CD4-positive, alpha-beta T cell treated with Interleukin-4 for 1 hour (primary cell): ENCODE measurements at regions not wholly inside any gene's neighbourhood (a gene's known extent, or its start where the extent isn't known, plus 50 kb on each side); places are given as distances from the start of the nearest gene placed in this dataset.
A peak's percentile ranks its signal among the peaks of the same experiment; 100 is the strongest.
"Not testable (repeated sequence)": the region's sequence is repeated elsewhere in the genome, so short reads cannot be mapped to it uniquely, and the experiment has no call there.

ENCODE experiments used
- DNase-seq, 2 donors: peaks; one replicate each; pipeline ENCODE4 v3.0.0-alpha.2; 2020 to 2022

GRCh38 chrX:47776292-47777006 lies 60.3 kb upstream of the ZNF81 start:
- no peak for DNase-seq

- DNase-seq: no peak
Observed at GRCh38 chrX:47772764-47773163, 63.9 kb upstream of the ZNF81 start.

DNA sequence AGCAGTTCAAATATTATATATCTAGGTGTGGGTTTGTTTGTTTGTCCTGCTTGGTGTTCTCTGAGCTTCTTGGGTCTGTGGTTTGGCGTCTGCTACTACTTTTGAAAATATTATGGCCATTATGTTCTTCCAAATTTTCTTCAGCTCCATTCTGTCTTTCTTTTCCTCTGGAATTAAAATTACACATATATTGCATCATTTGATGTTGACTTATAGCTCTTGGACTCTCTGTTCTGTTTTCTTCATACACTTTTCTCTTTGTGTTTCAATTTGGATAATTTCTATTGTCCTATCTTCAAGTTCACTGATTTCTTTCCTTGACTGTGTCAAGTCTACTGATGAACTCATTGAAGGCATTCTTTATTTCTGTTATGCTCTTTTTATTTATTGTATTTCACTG lies 65.2 kb upstream of the ZNF81 start:
- no peak for DNase-seq

GRCh38 chrX:47762826-47763225 lies 73.9 kb upstream of the ZNF81 start:
- not testable (repeated sequence) for DNase-seq

- no peak for DNase-seq
Observed at GRCh38 chrX:47752685-47753084, 84.0 kb upstream of the ZNF81 start.

- peak; percentile 8 to 14 for DNase-seq
Observed at GRCh38 chrX:47751670-47752069, 85.0 kb upstream of the ZNF81 start.

DNA sequence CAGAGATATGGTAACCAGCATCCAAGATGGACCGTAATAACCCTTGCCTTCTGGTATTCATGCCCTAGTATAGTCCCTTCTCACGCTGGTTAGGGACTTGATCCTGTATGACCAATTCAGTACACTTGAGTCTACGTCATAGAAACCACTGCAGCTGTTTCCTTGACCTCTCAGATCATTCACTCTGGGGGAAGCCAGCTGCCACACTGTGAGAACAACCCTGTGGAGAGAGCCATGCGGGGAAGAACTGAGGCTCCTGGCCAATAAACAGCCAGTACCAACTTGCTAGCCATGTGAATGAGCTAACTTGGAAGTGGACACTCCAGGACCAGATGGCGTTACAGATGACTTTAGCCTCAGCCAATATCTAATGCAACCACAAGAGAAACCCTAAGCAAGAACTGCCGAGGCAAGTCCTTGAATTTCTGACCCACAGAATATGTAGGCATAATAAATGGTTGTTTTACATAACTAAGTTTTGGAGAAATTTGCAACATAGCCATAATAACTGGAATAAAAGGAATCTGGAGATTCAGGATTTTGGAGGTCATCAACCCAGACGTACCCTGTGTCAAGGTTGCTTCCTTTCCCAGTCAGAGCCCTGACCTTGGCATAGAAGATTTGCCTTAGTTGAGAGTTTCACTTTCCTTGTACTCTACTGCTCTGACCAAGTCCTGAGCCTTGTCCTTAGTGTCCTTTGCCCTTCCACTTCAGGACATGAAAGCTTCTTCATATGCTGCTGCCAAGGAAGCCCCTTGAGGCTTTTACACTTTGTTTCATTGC lies 87.3 kb upstream of the ZNF81 start:
- no peak for DNase-seq

DNA sequence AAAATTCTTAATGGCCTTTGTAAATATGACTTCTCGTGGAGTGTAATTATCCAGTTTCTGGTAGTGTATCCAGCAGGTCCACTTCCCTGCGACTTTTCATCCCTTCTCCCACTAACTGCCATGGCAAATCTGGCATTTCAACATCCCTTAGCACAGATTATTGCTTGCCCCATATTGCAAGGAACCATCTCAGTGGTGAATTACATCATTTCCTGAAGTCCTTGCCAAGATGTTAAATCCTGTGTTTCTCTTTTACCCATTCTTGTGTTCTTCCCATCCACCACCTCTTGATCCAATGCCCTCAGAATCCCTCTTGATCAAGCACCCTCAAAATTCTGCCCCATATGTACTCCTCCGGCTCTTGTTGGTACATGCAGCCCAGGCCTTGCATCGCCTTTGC lies 88.1 kb upstream of the ZNF81 start:
- no peak for DNase-seq

DNA sequence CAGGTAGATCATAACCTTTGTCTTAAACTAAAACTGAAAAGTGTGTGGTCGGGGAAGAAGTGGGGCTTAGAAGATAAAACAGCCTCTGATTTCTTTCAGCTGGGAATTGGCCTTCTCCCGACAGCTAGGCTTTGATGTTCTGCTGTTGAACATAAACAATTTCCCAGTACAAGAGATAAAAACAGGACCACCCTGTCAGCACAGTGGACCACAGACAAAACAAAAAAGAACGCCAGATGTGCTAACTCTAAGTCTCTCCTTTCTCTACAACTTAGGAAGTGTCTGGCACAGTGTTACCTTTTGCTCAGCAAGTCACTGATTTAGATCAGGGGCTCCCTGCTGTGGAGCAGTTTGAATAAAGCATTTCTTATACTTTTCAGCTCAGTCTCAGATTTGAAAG lies 87.5 kb upstream of the UXT start:
- no peak for DNase-seq

DNA sequence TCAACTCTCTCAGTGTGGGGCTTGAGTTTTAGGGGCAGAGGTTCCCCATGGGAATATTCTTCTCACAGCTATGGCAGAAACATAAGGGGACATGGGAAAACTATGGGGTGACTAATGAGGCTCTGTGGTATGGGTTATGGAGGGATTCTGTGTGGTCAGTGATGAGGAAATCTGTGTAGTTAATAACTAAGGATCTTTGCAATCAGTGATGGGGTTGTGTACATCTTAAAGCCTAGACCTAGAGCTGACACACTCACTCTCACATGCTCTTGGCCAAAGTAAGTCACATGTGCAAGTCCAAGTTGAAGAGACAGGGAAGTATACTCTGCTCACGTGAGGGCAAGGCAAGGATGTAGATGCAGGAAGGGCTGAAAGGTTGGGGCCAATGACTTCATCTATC lies 86.4 kb upstream of the UXT start:
- no peak for DNase-seq

DNA sequence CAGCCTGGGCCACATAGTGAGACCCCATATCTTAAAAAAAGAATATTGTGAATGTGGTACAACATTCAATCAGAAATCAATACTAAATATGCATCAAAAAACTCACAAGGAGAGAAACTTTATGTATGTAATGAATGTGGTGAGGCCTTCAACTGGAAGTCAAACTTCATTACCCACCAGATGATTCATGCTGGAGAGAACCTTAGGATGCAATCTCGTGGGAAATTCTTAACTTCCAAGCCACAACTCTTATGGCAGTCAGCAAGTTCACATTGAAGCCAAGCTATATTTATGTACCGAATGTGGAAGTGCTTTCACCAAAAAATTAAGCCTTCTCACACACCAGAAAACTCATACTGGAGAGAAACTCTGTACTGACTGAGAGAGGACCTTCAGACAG lies 84.5 kb upstream of the UXT start:
- no peak for DNase-seq

DNA sequence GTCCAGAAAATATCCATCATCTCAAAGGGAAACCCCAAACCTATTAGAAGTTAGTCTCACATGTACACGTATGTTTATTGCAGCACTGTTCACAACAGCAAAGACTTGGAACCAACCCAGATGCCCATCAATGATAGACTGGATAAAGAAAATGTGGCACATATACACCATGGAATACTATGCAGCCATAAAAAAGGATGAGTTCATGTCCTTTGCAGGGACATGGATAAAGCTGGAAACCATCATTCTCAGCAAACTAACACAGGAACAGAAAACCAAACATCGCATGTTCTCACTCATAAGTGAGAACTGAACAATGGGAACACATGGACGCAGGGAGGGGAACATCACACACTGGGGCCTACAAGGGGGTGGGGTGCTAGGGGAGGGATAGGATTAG lies 79.9 kb upstream of the UXT start:
- not testable (repeated sequence) for DNase-seq

GRCh38 chrX:47723689-47724088 lies 64.7 kb upstream of the UXT start:
- no peak for DNase-seq

- DNase-seq: no peak
Observed at GRCh38 chrX:47723083-47723482, 64.1 kb upstream of the UXT start.

DNA sequence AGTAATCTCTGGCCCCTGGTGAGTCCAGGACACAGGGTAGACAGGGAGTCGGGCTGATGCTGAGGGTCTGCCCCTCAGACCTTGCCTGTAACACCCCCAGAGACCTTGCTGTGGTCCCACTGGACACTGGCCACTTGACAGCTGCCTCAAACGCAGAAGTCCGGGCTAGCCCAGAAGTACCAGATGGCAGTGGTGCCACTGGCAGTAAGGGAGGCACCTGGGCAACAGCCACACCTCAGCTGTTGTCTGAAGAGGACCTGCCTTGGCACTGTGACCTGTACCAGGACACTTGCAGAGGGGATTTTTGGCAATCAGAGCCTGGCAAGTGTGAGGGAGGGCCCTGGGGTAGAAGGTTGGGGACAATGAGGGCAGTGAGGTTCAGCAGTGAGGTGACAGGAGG lies 63.3 kb upstream of the UXT start:
- no peak for DNase-seq

DNA sequence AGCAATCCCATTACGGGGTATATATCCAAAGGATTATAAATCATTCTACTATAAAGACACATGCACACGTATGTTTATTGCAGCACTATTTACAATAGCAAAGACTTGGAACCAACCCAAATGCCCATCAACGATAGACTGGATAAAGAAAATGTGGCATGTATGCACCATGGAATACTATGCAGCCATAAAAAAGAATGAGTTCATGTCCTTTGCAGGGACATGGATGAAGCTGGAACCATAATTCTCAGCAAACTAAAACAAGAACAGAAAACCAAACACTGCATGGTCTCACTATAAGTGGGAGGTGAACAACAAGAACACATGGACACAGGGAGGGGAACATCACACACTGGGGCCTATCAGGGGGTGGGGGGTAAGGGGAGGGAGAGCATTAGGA lies 56.1 kb upstream of the UXT start:
- not testable (repeated sequence) for DNase-seq

DNA sequence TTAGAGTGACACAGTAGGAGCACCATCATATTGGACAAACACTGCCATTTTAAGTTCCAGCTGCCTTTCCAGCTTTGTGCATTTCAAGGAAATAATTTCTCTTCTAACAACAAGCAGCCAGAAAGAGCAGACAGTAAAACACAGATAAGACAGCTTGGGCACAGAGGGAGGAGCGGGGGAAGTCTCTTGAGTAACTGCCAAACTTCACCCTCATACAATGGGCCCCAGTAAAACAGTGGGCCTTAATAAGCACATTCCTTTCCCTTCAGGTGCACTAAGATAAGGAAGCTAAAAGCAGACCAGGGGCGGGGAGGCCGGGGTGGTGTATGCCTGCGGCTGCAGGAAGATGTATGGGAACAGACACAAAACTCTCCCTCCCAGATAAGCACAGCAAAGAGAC lies 53.7 kb upstream of the UXT start:
- DNase-seq: not testable (repeated sequence)

DNA sequence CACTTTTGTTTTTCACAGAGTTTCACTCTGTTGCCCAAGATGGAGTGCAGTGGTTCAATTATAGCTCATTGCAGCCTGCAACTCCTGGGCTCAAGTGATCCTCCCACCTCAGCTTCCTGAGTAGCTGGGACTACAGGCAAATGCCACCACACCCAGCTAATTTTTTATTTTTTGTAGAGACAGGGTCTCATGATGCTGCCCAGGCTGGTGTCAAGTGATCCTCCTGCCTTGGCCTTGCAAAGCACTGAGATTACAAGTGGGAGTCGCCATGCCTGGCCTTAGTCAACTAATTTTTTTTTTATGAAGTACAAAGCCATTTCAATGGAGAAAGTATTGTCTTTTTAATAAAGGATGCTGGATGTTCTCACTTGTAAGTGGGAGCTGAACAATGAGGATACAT lies 51.3 kb upstream of the UXT start:
- no peak for DNase-seq
